K562 (cell line): ENCODE measurements at regions not wholly inside any gene's neighbourhood (a gene's known extent, or its start where the extent isn't known, plus 50 kb on each side); places are given as distances from the start of the nearest gene placed in this dataset.

Experiments used
- ATAC-seq: fragments of 200-7000 bp; cut with Tn5 transposase; 3 replicates; pipeline ENCODE4 v1.9.1; 2020; ENCODE audit warnings: moderate library complexity
- BruUV-seq: library from RNA; stranded (reverse); fragments of 400-500 nt; replicated peaks from 2 replicates; lab custom pipeline; 2021; lab: Mats Ljungman, UMichigan
- CTCF ChIA-PET: fragments of 300-600 bp; formaldehyde crosslinking; extraction: SDS; loops from one replicate; lab custom pipeline; 2021; ENCODE audit warnings: low intra/inter-chr PET ratio; lab: Yijun Ruan, JAX
- POLR2A ChIA-PET: fragments of 300-600, 350-650 bp; sonication (Branson Sonifier 250); formaldehyde crosslinking; extraction: SDS; loops from one replicate; lab custom pipeline; 2021; ENCODE audit warnings: antibody characterized with exemption, inconsistent platforms; lab: Yijun Ruan, JAX
- DNase-seq, 4 experiments: peaks; one replicate each; pipeline versions ENCODE4 v3.0.0 to v3.0.0-alpha.2; 2011 to 2018; ENCODE audit warnings: low spot score in 3 of 4, mixed read lengths in 3 of 4; ENCODE audit errors: extremely low read depth in 1 of 4
- FAIRE-seq: peaks from 2 replicates; lab custom pipeline; 2011; peaks lifted over from hg19 to GRCh38; lab: Jason Lieb, UNC
- H2AFZ ChIP-seq: 2 replicates; pipeline ENCODE4 v1.6.0; 2011; ENCODE audit warnings: low read depth, low read length, control low read depth, inconsistent platforms
- H3K27ac ChIP-seq: fragments of 200-600 bp; 3 replicates; pipeline ENCODE4 v1.8.0; 2011; ENCODE audit warnings: low read depth, mild to moderate bottlenecking, control low read depth, inconsistent platforms, low read length, moderate library complexity, mixed read lengths; ENCODE audit errors: extremely low read depth
- H3K27me3 ChIP-seq, 2 experiments: fragments of 300-600 bp in 1 of 2; 2 replicates in 1 of 2; 3 replicates in 1 of 2; pipeline versions ENCODE4 v1.6.0 to v1.8.0; 2011; ENCODE audit warnings: inconsistent platforms in 2 of 2, low read length in 2 of 2, mild to moderate bottlenecking in 1 of 2, mixed read lengths in 1 of 2, moderate library complexity in 1 of 2; ENCODE audit not compliant: control insufficient read depth in 2 of 2, insufficient read depth in 2 of 2
- H3K36me3 ChIP-seq: fragments of 300-600 bp; 3 replicates; pipeline ENCODE4 v1.8.0; 2011; ENCODE audit warnings: mild to moderate bottlenecking, low read length, inconsistent platforms; ENCODE audit not compliant: control insufficient read depth, insufficient read depth
- H3K4me1 ChIP-seq, 2 experiments: fragments of 200-600 bp in 1 of 2; replicated peaks in 1 of 2; 2 replicates in 1 of 2; 3 replicates in 1 of 2; pipeline versions ENCODE4 v1.5.1 to v1.8.0; 2011; ENCODE audit warnings: inconsistent platforms in 2 of 2, low read length in 2 of 2, mild to moderate bottlenecking in 1 of 2, mixed read lengths in 1 of 2, moderate library complexity in 1 of 2; ENCODE audit not compliant: control insufficient read depth in 2 of 2, insufficient read depth in 2 of 2
- H3K4me2 ChIP-seq: 2 replicates; pipeline ENCODE4 v1.6.1; 2011; ENCODE audit warnings: low read length, control low read depth, inconsistent platforms, mixed read lengths; ENCODE audit not compliant: insufficient read depth
- H3K4me3 ChIP-seq: fragments of 200-600 bp; sonication (generic), shearing (Covaris generic); 2 replicates; pipeline ENCODE4 v1.5.1; 2016; ENCODE audit warnings: control low read depth, inconsistent platforms
- H3K79me2 ChIP-seq: fragments of 200-600 bp; 3 replicates; pipeline ENCODE4 v1.8.0; 2011; ENCODE audit warnings: low read length, inconsistent platforms; ENCODE audit not compliant: control insufficient read depth, insufficient read depth
- H3K9ac ChIP-seq, 2 experiments: 2 replicates each; pipeline versions ENCODE4 v1.6.0 to v1.6.1; 2011; ENCODE audit warnings: low read depth in 2 of 2, low read length in 2 of 2, control low read depth in 1 of 2, inconsistent platforms in 1 of 2, mild to moderate bottlenecking in 1 of 2, mixed read lengths in 1 of 2; ENCODE audit not compliant: insufficient read depth in 1 of 2
- H3K9me1 ChIP-seq: one replicate; pipeline ENCODE4 v1.6.0; 2011; ENCODE audit warnings: inconsistent platforms, mild to moderate bottlenecking, low read length, moderate library complexity; ENCODE audit not compliant: control insufficient read depth, insufficient read depth
- H3K9me3 ChIP-seq: replicated peaks from 2 replicates; pipeline ENCODE4 v1.5.1; 2011; ENCODE audit warnings: low read depth, low read length, inconsistent platforms; ENCODE audit not compliant: control insufficient read depth, insufficient read depth
- H4K20me1 ChIP-seq: replicated peaks from 2 replicates; pipeline ENCODE4 v1.6.1; 2011; ENCODE audit warnings: low read length, inconsistent platforms, mixed read lengths; ENCODE audit not compliant: control insufficient read depth, insufficient read depth
- ARHGAP35 ChIP-seq: fragments of 450-650 bp; IDR thresholded peaks from 2 replicates; pipeline ENCODE4 v1.6.1; 2018; ENCODE audit not compliant: partially characterized antibody
- HOMEZ ChIP-seq: fragments of 250-450 bp; sonication (Bioruptor Pico); IDR thresholded peaks from 2 replicates; pipeline ENCODE4 v1.4.0; 2020; ENCODE audit warnings: mild to moderate bottlenecking, moderate library complexity
- MCM2 ChIP-seq: fragments of 450-650 bp; IDR thresholded peaks from 2 replicates; pipeline ENCODE4 v1.6.1; 2017; ENCODE audit warnings: low read depth, mild to moderate bottlenecking
- SREBF2 ChIP-seq: sonication (generic); formaldehyde crosslinking; IDR thresholded peaks from 2 replicates; pipeline ENCODE4 v1.4.0; 2020; ENCODE audit warnings: mild to moderate bottlenecking, missing genetic modification reagents
- TFE3 ChIP-seq: fragments of 450-650 bp; formaldehyde crosslinking; IDR thresholded peaks from 2 replicates; pipeline ENCODE4 v1.4.0; 2020; ENCODE audit warnings: mild to moderate bottlenecking, mixed read lengths
- TOE1 ChIP-seq, 2 experiments: fragments of 450-650 bp in 1 of 2; sonication (generic) in 1 of 2; formaldehyde crosslinking in 1 of 2; IDR thresholded peaks; 2 replicates each; pipeline versions ENCODE4 v1.7.1 to v1.8.0; 2016 to 2022; ENCODE audit warnings: borderline replicate concordance in 2 of 2, mild to moderate bottlenecking in 2 of 2, antibody characterized with exemption in 1 of 2, inconsistent platforms in 1 of 2, low read depth in 1 of 2, missing genetic modification reagents in 1 of 2, moderate library complexity in 1 of 2
- ZC3H11A ChIP-seq: IDR thresholded peaks from 2 replicates; pipeline ENCODE4 v1.6.1; 2012; ENCODE audit warnings: low read depth, low read length, improper control_type of control experiment
- ZNF212 ChIP-seq: fragments of 450-650 bp; formaldehyde crosslinking; IDR thresholded peaks from 2 replicates; pipeline ENCODE4 v1.4.0; 2020; ENCODE audit warnings: mild to moderate bottlenecking
- ZNF324 ChIP-seq: fragments of 250-450 bp; sonication (Bioruptor Pico); IDR thresholded peaks from 2 replicates; pipeline ENCODE4 v1.4.0; 2020; ENCODE audit warnings: mild to moderate bottlenecking
- ZNF384 ChIP-seq: IDR thresholded peaks from 2 replicates; pipeline ENCODE4 v1.6.1; 2012; ENCODE audit warnings: low read depth, low read length, improper control_type of control experiment
- ZNF583 ChIP-seq: fragments of 250-450 bp; sonication (Bioruptor Pico); IDR thresholded peaks from 2 replicates; pipeline ENCODE4 v1.4.0; 2020
- WGBS: fragments of 100-300 bp; shearing (Covaris generic); methylation state at CpG from one replicate; pipeline ENCODE4 v1.1.6; 2016; ENCODE audit warnings: low coverage, mixed read lengths; ENCODE audit not compliant: insufficient coverage; ENCODE audit errors: missing lambda C conversion rate; 5-methylcytosine and 5-hydroxymethylcytosine counted together
- in situ Hi-C: fragments of 300-500 bp; cut with MboI; formaldehyde crosslinking; loops from 4 replicates; pipeline ENCODE4 v1.15.0; 2018; ENCODE audit warnings: inconsistent platforms, mixed read lengths
- intact Hi-C: fragments of 100-400 bp; cut with micrococcal nuclease; formaldehyde crosslinking; loops from 2 replicates; pipeline ENCODE4 v1.14.2; 2022

GRCh38 chr3:124617177-124617576 lies 113.1 kb upstream of the UMPS start:
- H3K4me1 ChIP-seq: peaks cover 10 to 43% of the 10 kb centered on the region in 2 experiments
- H3K4me2 ChIP-seq: no peak overlapping the region
- POLR2A ChIA-PET: interaction anchor here (0.8 kb wide), 1 partner anchor 35 kb away, joined by 3 read pairs; no protein-coding TSS in a partner anchor
- no peaks in the 10 kb centered on the region for H4K20me1 ChIP-seq
- H3K36me3 ChIP-seq: no peaks in the 10 kb centered on the region
- in situ Hi-C loops (no loop called here), intact Hi-C loops (no loop called here)
- no peak overlapping the region for H3K9ac ChIP-seq
- no peak overlapping the region for H3K4me3 ChIP-seq
- no peaks in the 10 kb centered on the region for H3K9me3 ChIP-seq
- no peak for ATAC-seq
- H3K9me1 ChIP-seq: no peaks in the 10 kb centered on the region
- 13% methylated on average over 1 of the region's 1 CpG for WGBS
- FAIRE-seq: no peak
- no TSS peak for BruUV-seq
- no peak for DNase-seq
- no peak for TF ChIP-seq ZNF583 (CRISPR knock-in tag)
- TF ChIP-seq SREBF2 (CRISPR knock-in tag): no peak
- no peak for TF ChIP-seq TFE3 (CRISPR knock-in tag)
- TF ChIP-seq ZNF212 (CRISPR knock-in tag): no peak
- TF ChIP-seq ZNF324 (CRISPR knock-in tag): no peak
- no peak for TF ChIP-seq ZNF384
- no peak for TF ChIP-seq TOE1 (IDR thresholded peaks at IDR 0.05; ENCODE audit: borderline replicate concordance)
- no peak for TF ChIP-seq TOE1 (CRISPR knock-in tag; IDR thresholded peaks at IDR 0.05; ENCODE audit: borderline replicate concordance, low read depth)
- TF ChIP-seq MCM2: no peak
- TF ChIP-seq ARHGAP35: no peak
- TF ChIP-seq ZC3H11A: no peak
- no peak for TF ChIP-seq HOMEZ (CRISPR knock-in tag)
- CTCF ChIA-PET: no interaction called here
- peaks cover 2% of the 10 kb centered on the region; the same call in 1 of the 3 replicates for H3K79me2 ChIP-seq
- no peaks in the 10 kb centered on the region for H3K27me3 ChIP-seq
- peak overlapping the region; percentile 7; the same call in 1 of the 2 replicates for H2AFZ ChIP-seq
- H3K27ac ChIP-seq: no peak overlapping the region
